ENCODE measurements at regions not wholly inside any gene's neighbourhood (a gene's known extent, or its start where the extent isn't known, plus 50 kb on each side); places are given as distances from the start of the nearest gene placed in this dataset.

- no peak for TF ChIP-seq POLR2A (IDR thresholded peaks at IDR 0.05)
- TF ChIP-seq, protein P1, sequence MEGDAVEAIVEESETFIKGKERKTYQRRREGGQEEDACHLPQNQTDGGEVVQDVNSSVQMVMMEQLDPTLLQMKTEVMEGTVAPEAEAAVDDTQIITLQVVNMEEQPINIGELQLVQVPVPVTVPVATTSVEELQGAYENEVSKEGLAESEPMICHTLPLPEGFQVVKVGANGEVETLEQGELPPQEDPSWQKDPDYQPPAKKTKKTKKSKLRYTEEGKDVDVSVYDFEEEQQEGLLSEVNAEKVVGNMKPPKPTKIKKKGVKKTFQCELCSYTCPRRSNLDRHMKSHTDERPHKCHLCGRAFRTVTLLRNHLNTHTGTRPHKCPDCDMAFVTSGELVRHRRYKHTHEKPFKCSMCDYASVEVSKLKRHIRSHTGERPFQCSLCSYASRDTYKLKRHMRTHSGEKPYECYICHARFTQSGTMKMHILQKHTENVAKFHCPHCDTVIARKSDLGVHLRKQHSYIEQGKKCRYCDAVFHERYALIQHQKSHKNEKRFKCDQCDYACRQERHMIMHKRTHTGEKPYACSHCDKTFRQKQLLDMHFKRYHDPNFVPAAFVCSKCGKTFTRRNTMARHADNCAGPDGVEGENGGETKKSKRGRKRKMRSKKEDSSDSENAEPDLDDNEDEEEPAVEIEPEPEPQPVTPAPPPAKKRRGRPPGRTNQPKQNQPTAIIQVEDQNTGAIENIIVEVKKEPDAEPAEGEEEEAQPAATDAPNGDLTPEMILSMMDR (IDR thresholded peaks at IDR 0.05), result no peak
Measured at GRCh38 chr2:155701721-155702120, 630.8 kb downstream of the NR4A2 start.

All from heart left ventricle (tissue), 13 donors.